GM19239 (cell line): ENCODE measurements at regions not wholly inside any gene's neighbourhood (a gene's known extent, or its start where the extent isn't known, plus 50 kb on each side); places are given as distances from the start of the nearest gene placed in this dataset.

ENCODE experiments used
- DNase-seq: peaks from one replicate; pipeline ENCODE4 v3.0.0; 2011; ENCODE audit warnings: low spot score; ENCODE audit not compliant: insufficient read length
- FAIRE-seq: peaks from 2 replicates; lab custom pipeline; 2011; peaks lifted over from hg19 to GRCh38; lab: Jason Lieb, UNC

GRCh38 chr4:147052361-147052760, 106.7 kb upstream of the TTC29 start:
- no peak for DNase-seq
- FAIRE-seq = no peak

- FAIRE-seq = no peak
Observed at GRCh38 chr4:147054228-147054872, 108.7 kb upstream of the TTC29 start.

GRCh38 chr4:147056940-147057610, 111.4 kb upstream of the TTC29 start:
- DNase-seq (no peak), FAIRE-seq (no peak)

More at GRCh38 chr4:147054228-147054872, 108.7 kb upstream of the TTC29 start:
- DNase-seq = no peak

- DNase-seq = no peak
- FAIRE-seq = peak; percentile 74
Observed at GRCh38 chr4:147057611-147058190, 112.0 kb upstream of the TTC29 start.

GRCh38 chr4:147059064-147059731, 113.5 kb upstream of the TTC29 start:
- FAIRE-seq = no peak
- no peak for DNase-seq

GRCh38 chr4:147060151-147060931, 114.7 kb upstream of the TTC29 start:
- DNase-seq (no peak), FAIRE-seq (no peak)

GRCh38 chr4:147064856-147065255, 119.2 kb upstream of the TTC29 start:
- FAIRE-seq (no peak), DNase-seq (no peak)

- DNase-seq (no peak), FAIRE-seq (no peak)
Observed at GRCh38 chr4:147068564-147068963, 122.9 kb upstream of the TTC29 start.

GRCh38 chr4:147071209-147071740, 125.6 kb upstream of the TTC29 start:
- no peak for FAIRE-seq

GRCh38 chr4:147076179-147076578, 130.5 kb upstream of the TTC29 start:
- no peak for DNase-seq
- no peak for FAIRE-seq

More at GRCh38 chr4:147071209-147071740, 125.6 kb upstream of the TTC29 start:
- DNase-seq = no peak

GRCh38 chr4:147076728-147077127, 131.1 kb upstream of the TTC29 start:
- no peak for FAIRE-seq

GRCh38 chr4:147078362-147078761, 132.7 kb upstream of the TTC29 start:
- DNase-seq = no peak
- no peak for FAIRE-seq

More at GRCh38 chr4:147076728-147077127, 131.1 kb upstream of the TTC29 start:
- no peak for DNase-seq

- FAIRE-seq (no peak), DNase-seq (no peak)
Observed at GRCh38 chr4:147078875-147079658, 133.4 kb upstream of the TTC29 start.

GRCh38 chr4:147084861-147085260, 139.2 kb upstream of the TTC29 start:
- no peak for FAIRE-seq

GRCh38 chr4:147085781-147086180, 140.1 kb upstream of the TTC29 start:
- FAIRE-seq = no peak

More at GRCh38 chr4:147084861-147085260, 139.2 kb upstream of the TTC29 start:
- DNase-seq = no peak

GRCh38 chr4:147088146-147088545, 142.5 kb upstream of the TTC29 start:
- no peak for DNase-seq
- FAIRE-seq = no peak

More at GRCh38 chr4:147085781-147086180, 140.1 kb upstream of the TTC29 start:
- no peak for DNase-seq

GRCh38 chr4:147090486-147090885, 144.8 kb upstream of the TTC29 start:
- FAIRE-seq = no peak
- no peak for DNase-seq

- FAIRE-seq (no peak), DNase-seq (no peak)
Observed at GRCh38 chr4:147093206-147093605, 147.5 kb upstream of the TTC29 start.

GRCh38 chr4:147094238-147094637, 148.6 kb upstream of the TTC29 start:
- DNase-seq (no peak), FAIRE-seq (no peak)
